ENCODE measurements at regions not wholly inside any gene's neighbourhood (a gene's known extent, or its start where the extent isn't known, plus 50 kb on each side); places are given as distances from the start of the nearest gene placed in this dataset.
"Not testable (repeated sequence)": the region's sequence is repeated elsewhere in the genome, so short reads cannot be mapped to it uniquely, and the experiment has no call there.

DNA sequence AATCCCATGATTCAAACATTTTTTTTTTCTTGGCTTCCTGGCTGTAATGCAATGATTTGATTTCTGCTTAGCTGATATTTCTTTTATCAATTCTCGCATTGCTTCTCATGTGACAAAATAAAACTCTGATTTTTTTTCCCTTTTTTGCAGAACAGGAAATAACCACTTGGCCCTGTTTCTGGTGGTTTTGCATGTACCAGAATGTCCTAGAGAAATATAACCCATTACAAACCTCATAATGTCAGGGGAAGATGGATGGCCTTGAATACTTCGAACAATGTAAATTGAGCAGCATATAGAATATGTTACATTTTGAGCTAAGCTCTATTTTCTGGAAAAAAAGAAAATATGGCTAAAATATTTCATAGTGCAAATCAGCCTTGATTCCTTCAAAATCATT lies 275.6 kb downstream of the RAP2B start:
- no peak for DNase-seq (ENCODE audit: low read depth in 4 of 4, low spot score in 2 of 4)

DNA sequence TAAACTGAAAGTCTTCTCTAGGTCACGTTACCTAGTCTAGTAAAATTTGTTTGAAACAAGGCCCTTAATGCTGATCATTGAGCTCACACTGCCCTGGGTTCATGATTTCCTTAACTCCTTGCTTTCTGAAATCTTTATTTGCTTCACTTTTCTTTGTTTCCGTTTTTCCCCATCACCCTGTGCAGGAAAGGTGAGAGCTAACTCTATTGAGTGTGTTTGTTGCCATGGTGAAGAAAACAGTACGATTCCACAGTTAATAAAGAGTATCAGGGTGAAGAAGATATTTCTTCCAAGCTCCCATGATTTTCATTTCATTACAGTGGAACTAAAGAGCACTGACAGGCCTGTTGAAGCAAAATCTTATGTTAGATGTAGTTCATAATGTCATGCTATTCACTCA lies 276.2 kb downstream of the RAP2B start:
- no peak for DNase-seq (ENCODE audit: low read depth in 4 of 4, low spot score in 2 of 4)

DNA sequence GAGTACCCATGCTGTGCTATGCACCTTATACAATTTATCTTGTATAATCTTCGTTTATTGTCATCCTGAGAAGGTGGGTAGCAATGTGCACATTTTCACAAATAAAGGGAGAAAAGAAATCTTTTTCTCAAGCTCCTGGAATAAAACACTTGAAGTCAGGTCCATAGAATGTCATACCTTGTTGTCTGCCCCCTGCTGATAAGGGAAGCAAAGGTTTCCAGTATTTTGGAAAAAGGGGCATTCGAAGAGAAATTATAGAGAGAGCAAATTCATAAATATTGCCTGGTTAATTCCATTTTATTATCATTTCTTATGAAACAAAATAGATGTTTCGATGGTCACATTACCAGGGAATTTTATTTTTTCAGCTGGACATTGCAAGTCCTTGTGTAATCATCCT lies 277.8 kb downstream of the RAP2B start:
- DNase-seq (ENCODE audit: low read depth in 4 of 4, low spot score in 2 of 4) = no peak

DNA sequence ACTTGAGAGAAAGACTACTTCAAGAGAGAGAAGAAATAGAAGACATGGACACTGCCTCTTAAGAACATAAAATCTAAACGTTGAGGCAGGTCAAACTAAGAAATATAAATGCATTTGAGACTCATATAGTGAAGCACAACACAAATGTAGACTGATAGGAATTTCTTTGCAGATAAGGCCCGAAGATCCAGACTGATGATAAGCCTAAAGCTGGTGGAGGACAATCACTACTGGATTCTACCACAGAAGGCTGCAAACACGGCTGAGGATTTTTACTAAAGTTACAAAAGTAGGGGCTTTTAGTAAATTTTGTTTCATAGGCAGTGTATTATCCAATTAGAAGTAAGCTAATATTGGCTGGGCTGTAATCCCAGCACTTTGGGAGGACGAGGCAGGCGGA lies 278.3 kb downstream of the RAP2B start:
- DNase-seq (ENCODE audit: low read depth in 4 of 4, low spot score in 2 of 4) = no peak

DNA sequence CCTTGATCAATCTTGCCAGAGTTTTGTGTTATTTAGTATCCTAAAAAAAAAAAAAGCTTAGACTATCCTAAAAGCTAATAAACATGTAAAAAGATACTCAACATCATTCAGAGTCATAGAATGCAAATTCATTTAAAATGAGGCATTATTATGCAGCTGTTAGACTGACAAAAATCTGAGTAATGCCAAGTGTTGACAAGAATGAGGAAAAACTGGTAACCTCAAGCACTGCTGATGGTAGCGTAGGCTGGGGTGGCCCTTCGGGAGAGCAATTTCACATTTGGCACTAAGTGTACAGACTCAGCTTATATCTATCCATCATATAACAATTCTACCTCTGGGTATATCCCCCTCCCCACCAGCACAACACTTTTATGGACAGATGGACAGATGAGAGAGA lies 280.4 kb downstream of the RAP2B start:
- no peak for DNase-seq (ENCODE audit: low read depth in 4 of 4, low spot score in 2 of 4)

DNA sequence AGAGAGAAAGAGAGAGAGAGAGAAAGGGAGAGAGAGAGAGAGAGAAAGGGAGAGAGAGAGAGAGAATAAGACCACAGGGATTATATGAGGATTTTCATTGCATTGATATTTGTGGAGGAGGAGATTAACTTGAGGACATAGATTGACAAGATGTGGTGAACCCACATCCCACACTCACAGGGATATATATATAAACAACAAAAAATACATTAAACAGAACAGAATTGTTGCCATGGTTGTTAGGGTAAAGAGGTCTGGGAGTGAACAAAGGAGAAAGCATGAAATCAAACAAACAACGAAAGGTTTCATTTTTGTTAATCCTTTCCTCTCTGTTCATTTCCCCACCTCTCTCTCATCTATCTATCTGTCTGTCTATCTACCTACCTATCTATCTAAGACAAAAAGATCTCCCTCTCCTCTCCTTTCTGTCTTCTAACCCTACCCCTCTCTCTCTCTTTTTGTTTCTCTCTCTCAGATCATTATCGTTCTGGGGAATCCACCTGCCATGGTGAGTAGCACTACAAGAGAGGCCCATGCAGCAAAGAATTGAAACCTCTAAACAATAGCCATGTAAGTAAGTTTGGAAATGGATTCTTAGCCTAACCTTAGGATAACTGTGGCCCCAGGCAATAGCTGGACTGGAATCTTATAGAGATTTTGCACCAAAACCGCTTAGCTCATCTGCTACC lies 280.9 kb downstream of the RAP2B start:
- no peak for DNase-seq (ENCODE audit: low read depth in 4 of 4, low spot score in 2 of 4)

DNA sequence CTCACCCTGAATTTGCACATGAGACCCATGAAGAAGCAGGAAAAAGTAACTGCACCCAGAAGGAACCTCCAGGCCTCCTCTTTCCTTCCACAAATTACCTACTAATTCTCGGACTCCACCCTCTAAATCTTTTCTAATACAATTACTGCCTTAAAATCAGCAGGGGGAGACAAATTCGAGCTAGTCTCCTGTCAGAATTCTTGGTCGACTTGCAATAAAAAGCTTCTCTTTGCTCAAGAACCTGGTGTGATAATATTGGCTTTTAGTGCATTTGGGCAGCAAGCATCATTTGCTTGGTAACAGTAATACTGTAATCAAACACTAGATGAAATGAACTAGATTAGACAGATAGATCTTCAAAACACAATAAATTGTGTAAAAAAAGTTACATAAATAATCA lies 281.9 kb downstream of the RAP2B start:
- no peak for DNase-seq (ENCODE audit: low read depth in 4 of 4, low spot score in 2 of 4)

DNA sequence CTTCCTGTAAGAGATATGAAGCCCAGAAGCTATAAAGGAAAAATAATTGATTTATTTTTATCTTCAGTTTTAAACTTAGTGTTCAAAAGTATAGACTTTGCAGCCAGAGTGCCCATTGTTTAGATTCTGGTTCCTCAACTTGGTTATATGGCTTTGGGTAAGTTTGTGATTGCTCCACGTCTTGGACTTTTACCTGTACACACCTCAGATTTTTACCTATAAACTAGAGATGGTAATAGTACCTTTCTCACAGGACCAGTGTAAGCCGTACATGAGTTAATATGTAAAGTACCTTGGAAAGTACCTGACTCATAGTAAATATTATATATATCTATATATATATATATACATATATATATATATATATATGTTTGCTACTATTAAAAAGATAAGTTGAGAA lies 283.8 kb downstream of the RAP2B start:
- DNase-seq (ENCODE audit: low read depth in 4 of 4, low spot score in 2 of 4) = no peak

DNA sequence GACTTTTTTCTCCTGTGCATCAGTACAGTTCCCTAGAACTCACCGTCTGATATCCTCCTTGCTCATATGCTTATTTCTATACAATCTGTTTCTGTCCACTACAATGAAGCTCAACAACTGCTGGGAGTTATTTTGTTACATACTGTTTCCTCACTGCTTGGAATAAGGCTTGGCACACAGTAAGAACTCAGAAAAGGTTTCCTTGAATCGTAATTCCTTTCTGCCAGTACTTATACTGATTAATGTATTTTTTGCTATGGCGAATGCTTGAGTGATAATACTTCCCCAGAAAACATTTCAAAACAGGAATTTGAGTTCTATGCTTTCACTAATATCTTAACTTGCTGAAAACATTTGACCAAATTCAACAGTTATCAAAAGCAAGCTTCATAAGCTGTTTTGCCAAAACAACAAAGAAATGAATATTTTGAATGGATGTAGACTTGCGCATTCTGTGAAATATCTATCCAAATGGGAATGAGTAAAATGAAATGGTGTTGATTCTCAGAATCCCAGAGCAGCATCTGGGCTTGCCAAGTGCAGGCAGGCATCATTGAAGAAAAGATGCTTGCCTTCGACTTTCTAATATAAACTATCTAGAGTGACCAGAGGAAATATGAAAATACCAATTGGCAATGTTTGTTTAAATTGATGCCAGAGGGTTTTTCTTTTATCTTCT lies 286.3 kb downstream of the RAP2B start:
- DNase-seq (ENCODE audit: low read depth in 4 of 4, low spot score in 2 of 4) = no peak

DNA sequence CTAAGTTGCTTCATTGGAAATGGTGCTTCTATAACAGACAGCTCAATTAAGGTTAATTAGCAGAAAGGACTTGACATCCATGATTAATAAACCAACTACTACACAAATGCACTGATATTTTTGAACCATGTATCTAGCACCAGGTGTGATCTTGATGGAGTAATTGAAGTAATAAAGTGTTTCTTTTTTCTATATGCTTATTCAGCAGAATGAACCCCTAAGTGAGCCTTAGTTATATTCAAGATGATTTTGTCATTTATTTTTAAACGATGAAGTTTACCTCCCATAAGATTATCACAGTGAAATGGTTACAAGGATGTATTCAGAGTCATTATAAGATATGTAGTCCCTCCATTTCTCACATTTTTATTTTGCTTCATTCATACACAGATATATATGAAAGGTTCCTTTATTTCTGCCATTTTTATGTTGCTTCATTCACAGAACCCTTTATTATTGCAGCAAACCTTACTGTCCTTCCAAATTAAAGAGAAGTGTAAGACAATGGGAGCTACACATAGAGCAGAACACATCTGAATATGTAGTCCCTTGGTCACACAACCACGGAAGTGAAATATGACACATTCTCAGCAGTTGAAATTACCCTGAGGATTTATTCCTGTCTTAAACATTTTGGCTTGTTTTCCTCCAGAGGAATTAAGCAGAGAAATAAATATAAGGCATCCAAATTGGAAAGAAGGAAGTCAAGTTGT lies 295.0 kb downstream of the RAP2B start:
- no peak for DNase-seq (ENCODE audit: low read depth in 4 of 4, low spot score in 2 of 4)

DNA sequence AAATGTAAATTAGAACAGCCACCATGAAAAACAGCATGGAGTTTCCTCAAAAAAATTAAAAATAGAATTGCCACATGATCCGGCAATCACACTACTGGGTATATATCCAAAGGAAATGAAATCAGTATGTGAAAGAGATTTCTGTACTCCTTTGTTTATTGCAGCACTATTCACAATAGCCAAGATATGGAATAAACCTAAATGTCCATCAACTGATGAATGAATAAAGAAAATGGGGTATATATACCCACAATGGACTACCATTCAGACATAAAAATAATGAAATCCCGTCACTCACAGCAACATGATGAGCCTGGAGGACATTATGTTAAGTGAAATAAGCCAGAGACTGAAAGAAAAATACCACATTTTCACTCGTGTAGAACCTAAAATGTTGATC lies 296.9 kb downstream of the RAP2B start:
- DNase-seq (ENCODE audit: low read depth in 4 of 4, low spot score in 2 of 4) = no peak

DNA sequence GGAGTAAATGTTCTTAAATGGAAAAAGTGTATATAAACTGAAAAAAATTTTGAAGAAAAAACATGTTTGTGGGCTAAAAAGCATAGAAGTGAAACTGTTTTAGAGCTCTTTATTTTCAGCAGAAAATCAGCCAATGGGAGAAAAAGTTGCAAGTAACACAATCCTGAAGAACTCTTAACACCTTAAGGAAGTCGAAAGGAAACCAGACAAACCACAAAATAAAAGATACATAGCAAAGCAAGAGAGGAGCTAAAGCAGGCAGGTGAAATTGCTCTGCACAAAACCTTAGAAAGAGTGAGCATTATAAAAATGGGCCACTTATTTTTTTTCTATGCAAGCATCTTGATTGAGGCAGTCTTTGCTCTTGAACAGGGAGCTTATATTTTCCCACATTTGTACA lies 300.5 kb downstream of the RAP2B start:
- DNase-seq (ENCODE audit: low read depth in 4 of 4, low spot score in 2 of 4) = no peak

DNA sequence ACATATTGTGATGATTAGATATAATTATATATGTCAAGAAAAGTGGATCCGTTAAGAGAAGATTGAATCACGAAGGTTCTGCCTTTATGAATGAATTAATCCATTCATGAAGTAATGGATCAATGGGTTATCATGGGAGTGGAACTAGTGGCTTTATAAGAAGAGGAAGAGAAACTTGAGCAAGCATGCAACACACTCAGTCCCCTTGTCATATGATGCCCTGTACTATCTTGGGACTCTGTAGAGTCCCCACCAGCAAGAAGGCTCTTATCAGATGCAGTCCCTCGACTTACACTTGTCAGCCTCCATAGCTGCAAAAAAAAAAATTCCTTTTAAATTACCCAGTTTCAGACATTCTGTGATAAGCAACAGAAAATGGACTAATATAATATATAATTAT lies 301.9 kb downstream of the RAP2B start:
- no peak for DNase-seq (ENCODE audit: low read depth in 4 of 4, low spot score in 2 of 4)

DNA sequence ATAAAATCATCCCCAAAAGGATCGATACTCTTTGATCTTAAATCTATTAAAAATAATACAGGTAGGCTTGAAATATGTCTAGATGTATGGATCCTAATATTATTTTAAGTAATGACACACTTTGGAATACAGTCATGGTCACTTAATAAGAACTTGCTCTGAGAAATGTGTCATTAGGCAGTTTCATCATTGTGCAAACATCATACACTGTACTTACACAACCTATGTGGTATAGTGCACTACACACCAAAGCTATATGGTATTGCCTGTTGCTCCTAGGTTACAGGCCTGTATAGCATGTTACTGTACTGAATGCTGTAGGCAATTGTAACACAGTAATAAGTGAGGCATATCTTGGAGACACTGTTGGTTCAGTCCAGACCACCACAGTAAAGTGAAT lies 307.1 kb downstream of the RAP2B start:
- no peak for DNase-seq (ENCODE audit: low read depth in 4 of 4, low spot score in 2 of 4)

DNA sequence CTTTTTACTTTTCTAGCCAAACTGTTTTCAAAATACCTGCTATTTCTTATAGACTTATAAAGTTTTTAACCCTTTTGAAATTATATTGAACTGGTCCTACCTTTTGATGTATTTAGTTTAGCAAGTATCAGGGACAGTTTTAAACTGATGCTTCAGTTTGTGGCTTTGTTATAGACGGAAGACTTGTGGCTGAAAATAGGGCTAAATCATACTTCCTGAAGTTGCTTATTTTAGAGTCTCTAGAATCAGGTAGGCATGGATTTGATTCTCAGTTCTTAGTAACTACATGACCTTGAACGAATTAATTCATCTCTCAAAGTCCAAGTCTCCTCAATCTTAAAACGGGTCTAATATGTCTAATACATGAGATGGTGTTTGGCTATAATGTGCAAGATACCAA lies 322.8 kb downstream of the RAP2B start:
- no peak for DNase-seq (ENCODE audit: low read depth in 4 of 4, low spot score in 2 of 4)

DNA sequence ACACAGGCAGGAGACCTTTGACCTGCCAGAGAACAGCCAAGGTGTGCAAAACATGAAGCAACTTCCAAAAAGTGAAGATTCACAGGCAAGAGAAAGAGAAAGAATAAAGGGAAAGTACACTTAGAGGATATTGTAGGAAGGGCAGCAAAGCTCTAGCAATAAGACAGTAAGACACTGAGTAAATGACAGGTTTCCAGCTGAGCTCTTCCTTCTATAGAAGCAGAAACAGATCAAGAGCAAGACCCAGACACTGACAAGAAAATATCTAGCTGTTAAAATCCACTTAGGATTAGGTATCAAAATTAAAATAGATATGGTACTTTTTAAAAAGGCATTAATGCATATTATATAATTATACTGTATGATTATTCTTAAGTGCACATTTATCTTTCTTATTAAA lies 333.4 kb downstream of the RAP2B start:
- DNase-seq (ENCODE audit: low read depth in 4 of 4, low spot score in 2 of 4) = no peak

DNA sequence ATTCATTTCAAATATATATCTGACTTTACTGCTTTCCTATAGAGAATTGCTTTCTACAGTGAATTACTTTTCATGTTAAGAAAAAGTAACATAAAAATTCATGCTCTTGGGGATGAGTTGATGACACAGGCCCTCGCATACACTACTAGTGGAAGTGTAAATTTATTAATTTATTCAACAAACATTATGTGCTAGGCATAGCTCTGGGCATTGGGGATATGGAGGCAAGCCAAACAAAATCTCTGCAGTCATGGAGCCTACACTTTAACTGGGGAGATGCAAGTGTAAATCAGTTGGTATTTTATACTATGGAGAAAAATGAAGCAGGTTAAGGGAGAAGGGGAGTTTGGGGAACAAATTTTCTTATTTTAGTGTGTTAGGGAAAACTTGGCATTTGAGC lies 340.7 kb downstream of the RAP2B start:
- no peak for DNase-seq (ENCODE audit: low read depth in 4 of 4, low spot score in 2 of 4)

DNA sequence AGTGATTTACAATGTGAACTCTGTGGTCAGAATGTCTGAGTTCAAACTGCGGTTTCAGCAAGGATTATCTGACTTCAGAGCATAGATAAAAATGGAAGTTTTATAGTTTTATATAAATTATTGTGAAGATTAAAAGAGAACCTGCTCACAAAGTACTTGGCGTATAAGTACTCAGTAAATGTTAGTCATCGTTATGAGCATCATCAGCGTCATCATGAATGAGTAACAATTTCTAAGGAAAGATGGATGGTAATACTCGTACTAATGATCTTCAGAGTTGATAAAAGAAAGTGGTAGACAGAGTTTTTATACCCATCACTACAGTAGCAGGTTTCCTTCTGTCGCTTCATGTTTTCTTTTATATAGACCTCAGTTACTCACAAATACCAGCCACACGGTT lies 341.8 kb downstream of the RAP2B start:
- no peak for DNase-seq (ENCODE audit: low read depth in 4 of 4, low spot score in 2 of 4)

DNA sequence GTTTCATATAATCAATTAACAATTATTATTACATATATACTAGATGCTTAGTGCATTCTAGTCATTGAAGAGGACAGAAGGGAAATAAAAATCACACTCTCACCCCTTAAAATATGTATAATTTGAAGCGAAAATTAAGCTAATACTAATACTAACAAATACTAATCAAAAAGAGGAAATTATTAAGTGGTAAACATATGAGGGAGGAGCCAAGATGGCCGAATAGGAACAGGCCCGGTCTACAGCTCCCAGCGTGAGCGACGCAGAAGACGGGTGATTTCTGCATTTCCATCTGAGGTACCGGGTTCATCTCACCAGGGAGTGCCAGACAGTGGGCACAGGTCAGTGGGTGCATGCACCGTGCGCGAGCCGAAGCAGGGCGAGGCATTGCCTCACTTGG lies 344.2 kb downstream of the RAP2B start:
- not testable (repeated sequence) for DNase-seq (ENCODE audit: low read depth in 4 of 4, low spot score in 2 of 4)

DNA sequence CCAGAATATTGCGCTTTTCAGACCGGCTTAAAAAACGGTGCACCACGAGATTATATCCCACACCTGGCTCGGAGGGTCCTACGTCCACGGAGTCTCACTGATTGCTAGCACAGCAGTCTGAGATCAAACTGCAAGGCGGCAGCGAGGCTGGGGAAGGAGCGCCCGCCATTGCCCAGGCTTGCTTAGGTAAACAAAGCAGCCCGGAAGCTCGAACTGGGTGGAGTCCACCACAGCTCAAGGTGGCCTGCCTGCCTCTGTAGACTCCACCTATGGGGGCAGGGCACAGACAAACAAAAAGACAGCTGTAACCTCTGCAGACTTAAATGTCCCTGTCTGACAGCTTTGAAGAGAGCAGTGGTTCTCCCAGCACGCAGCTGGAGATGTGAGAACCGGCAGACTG lies 344.7 kb downstream of the RAP2B start:
- not testable (repeated sequence) for DNase-seq (ENCODE audit: low read depth in 4 of 4, low spot score in 2 of 4)

DNA sequence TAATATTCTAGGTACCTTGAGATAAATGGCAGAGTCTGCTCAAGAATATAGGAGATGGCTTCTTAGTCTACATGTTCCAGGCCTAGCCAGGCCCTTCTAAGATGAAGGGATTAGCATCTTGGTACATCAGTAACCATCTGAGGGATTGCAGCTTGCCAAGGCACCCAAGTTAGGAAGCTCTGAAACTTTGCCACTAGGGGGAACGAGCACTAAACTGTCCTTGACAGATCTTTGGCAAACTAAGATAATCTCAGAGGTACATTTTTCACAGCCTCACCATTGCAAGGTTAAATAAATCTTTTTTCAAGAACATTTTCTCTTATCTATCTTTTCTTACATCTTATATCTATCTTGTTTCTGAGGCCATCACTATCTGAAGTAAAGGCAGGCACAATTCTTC lies 351.2 kb downstream of the RAP2B start:
- DNase-seq (ENCODE audit: low read depth in 4 of 4, low spot score in 2 of 4) = no peak

DNA sequence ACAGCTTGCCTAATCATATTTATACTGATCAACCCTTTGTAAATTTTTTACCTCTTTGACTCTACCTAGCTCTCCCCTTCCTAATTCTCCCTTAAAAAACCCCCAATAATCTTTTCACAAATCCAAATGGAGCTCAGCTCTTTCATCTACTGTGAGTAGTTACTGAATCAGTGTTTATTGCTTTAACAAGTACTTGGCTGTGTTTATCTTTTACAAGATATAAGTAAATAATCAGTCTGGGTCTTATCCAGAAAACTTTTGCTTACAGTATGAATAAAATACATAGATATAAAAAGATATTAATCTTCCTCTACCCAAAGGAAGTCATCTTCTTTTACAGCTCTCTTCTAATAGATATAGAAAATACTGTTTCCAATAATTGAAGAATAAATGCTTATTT lies 366.4 kb downstream of the RAP2B start:
- DNase-seq (ENCODE audit: low read depth in 4 of 4, low spot score in 2 of 4) = no peak
